WTC11 (cell line): ENCODE measurements at regions not wholly inside any gene's neighbourhood (a gene's known extent, or its start where the extent isn't known, plus 50 kb on each side); places are given as distances from the start of the nearest gene placed in this dataset.

Experiments
- ATAC-seq: fragments of 200-7000 bp; cut with Tn5 transposase; 2 replicates; pipeline ENCODE4 v1.10.0; 2021; ENCODE audit warnings: mild to moderate bottlenecking, moderate library complexity
- CTCF ChIA-PET: fragments of 300-600 bp; sonication (Branson Sonifier 250); formaldehyde crosslinking; loops from one replicate; lab custom pipeline; 2021; ENCODE audit warnings: antibody characterized with exemption; lab: Charles Lee
- POLR2A ChIA-PET: fragments of 350-600 bp; sonication (Branson Sonifier 250); formaldehyde crosslinking; loops from one replicate; lab custom pipeline; 2021; ENCODE audit warnings: antibody characterized with exemption; lab: Charles Lee
- DNase-seq: peaks from one replicate; pipeline ENCODE4 v3.0.0; 2021; ENCODE audit warnings: low spot score
- H3K27ac Mint-ChIP-seq: 2 replicates; pipeline ENCODE4 v1.8.0; 2021; ENCODE audit warnings: mixed read lengths
- H3K27me3 Mint-ChIP-seq: 2 replicates; pipeline ENCODE4 v1.8.0; 2021; ENCODE audit warnings: low read depth, mild to moderate bottlenecking, moderate library complexity, mixed read lengths
- H3K36me3 Mint-ChIP-seq: 2 replicates; pipeline ENCODE4 v1.8.0; 2021; ENCODE audit warnings: mixed read lengths
- H3K4me1 Mint-ChIP-seq: 2 replicates; pipeline ENCODE4 v1.8.0; 2022; ENCODE audit warnings: mixed read lengths
- H3K4me3 Mint-ChIP-seq: 2 replicates; pipeline ENCODE4 v1.8.0; 2021; ENCODE audit warnings: mild to moderate bottlenecking, moderate library complexity, mixed read lengths
- H3K9me3 Mint-ChIP-seq: 2 replicates; pipeline ENCODE4 v1.8.0; 2021; ENCODE audit warnings: mixed read lengths
- ATF6 ChIP-seq: sonication (generic); formaldehyde crosslinking; IDR thresholded peaks from 2 replicates; pipeline ENCODE4 v1.8.1; 2023; ENCODE audit warnings: mild to moderate bottlenecking, missing genetic modification reagents
- CREM ChIP-seq: sonication (generic); formaldehyde crosslinking; IDR thresholded peaks from 2 replicates; pipeline ENCODE4 v1.8.1; 2022; ENCODE audit warnings: mild to moderate bottlenecking, missing genetic modification reagents, moderate library complexity
- GABPB1 ChIP-seq: sonication (generic); formaldehyde crosslinking; IDR thresholded peaks from 2 replicates; pipeline ENCODE4 v1.8.1; 2023; ENCODE audit warnings: mild to moderate bottlenecking, missing genetic modification reagents
- HMGA2 ChIP-seq: fragments of 250-450 bp; sonication (Bioruptor Pico); IDR thresholded peaks from 2 replicates; pipeline ENCODE4 v1.4.0; 2021; ENCODE audit warnings: mild to moderate bottlenecking, moderate library complexity
- IRF1 ChIP-seq: sonication (generic); formaldehyde crosslinking; IDR thresholded peaks from 2 replicates; pipeline ENCODE4 v1.8.0; 2023; ENCODE audit warnings: missing genetic modification reagents
- JUN ChIP-seq: sonication (generic); formaldehyde crosslinking; IDR thresholded peaks from 2 replicates; pipeline ENCODE4 v1.8.0; 2023; ENCODE audit warnings: mild to moderate bottlenecking, missing genetic modification reagents
- NFE2L1 ChIP-seq: sonication (generic); formaldehyde crosslinking; IDR thresholded peaks from 2 replicates; pipeline ENCODE4 v1.8.1; 2023; ENCODE audit warnings: missing genetic modification reagents
- SOX15 ChIP-seq: fragments of 250-450 bp; sonication (Bioruptor Pico); IDR thresholded peaks from 2 replicates; pipeline ENCODE4 v1.9.0; 2021; ENCODE audit warnings: mild to moderate bottlenecking
- TCF7 ChIP-seq: sonication (generic); formaldehyde crosslinking; IDR thresholded peaks from 2 replicates; pipeline ENCODE4 v1.8.0; 2022; ENCODE audit warnings: mild to moderate bottlenecking, low read depth, missing genetic modification reagents, moderate library complexity
- TP53 ChIP-seq: sonication (generic); formaldehyde crosslinking; IDR thresholded peaks from 2 replicates; pipeline ENCODE4 v1.8.1; 2023; ENCODE audit warnings: mild to moderate bottlenecking, missing genetic modification reagents
- ZBTB43 ChIP-seq: sonication (generic); formaldehyde crosslinking; IDR thresholded peaks from 2 replicates; pipeline ENCODE4 v1.8.1; 2023; ENCODE audit warnings: mild to moderate bottlenecking, missing genetic modification reagents
- ZNF121 ChIP-seq: sonication (generic); formaldehyde crosslinking; IDR thresholded peaks from 2 replicates; pipeline ENCODE4 v1.8.0; 2023; ENCODE audit warnings: missing genetic modification reagents
- ZNF532 ChIP-seq: fragments of 250-450 bp; sonication (Bioruptor Pico); IDR thresholded peaks from 2 replicates; pipeline ENCODE4 v1.9.0; 2021; ENCODE audit warnings: mild to moderate bottlenecking, borderline replicate concordance
- TF ChIP-seq, protein P1 (sequence below): sonication (generic); formaldehyde crosslinking; IDR thresholded peaks from 2 replicates; pipeline ENCODE4 v1.8.0; 2023; ENCODE audit warnings: missing genetic modification reagents, mild to moderate bottlenecking, borderline replicate concordance
- TF ChIP-seq, protein P2 (sequence below): fragments of 250-450 bp; sonication (Bioruptor Pico); conservative IDR thresholded peaks from 2 replicates; pipeline ENCODE4 v1.9.0; 2021; ENCODE audit warnings: mild to moderate bottlenecking
- TF ChIP-seq, protein P3 (sequence below): sonication (generic); formaldehyde crosslinking; IDR thresholded peaks from 2 replicates; pipeline ENCODE4 v1.8.0; 2022; ENCODE audit warnings: mild to moderate bottlenecking, missing genetic modification reagents

DNA sequence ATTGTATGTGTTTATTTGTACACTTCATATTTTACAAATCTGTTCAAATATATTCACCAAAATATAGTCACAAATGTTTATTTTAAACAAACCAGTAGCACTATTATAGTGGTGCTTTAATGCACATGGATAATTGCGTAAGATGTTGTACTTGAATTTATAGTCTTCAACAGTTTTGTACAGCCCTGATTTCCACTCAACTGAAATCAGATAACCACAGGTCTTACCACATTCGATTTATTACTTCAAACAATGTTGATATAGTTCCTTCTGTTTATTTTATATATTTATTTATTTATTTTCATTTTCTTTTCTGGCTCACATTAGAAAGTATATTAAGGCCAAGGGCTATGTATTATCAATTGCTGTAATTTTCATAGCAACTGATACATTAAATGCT, 99.4 kb upstream of the ZNF804A start (continued):
- TF ChIP-seq JUN (no peak), ZNF121 (CRISPR knock-in tag) (no peak), TCF7 (CRISPR knock-in tag) (no peak), GABPB1 (CRISPR knock-in tag) (no peak), IRF1 (CRISPR knock-in tag) (no peak)

- no peaks in the 10 kb centered on the region for H3K27me3 Mint-ChIP-seq
- TF ChIP-seq, protein P1, sequence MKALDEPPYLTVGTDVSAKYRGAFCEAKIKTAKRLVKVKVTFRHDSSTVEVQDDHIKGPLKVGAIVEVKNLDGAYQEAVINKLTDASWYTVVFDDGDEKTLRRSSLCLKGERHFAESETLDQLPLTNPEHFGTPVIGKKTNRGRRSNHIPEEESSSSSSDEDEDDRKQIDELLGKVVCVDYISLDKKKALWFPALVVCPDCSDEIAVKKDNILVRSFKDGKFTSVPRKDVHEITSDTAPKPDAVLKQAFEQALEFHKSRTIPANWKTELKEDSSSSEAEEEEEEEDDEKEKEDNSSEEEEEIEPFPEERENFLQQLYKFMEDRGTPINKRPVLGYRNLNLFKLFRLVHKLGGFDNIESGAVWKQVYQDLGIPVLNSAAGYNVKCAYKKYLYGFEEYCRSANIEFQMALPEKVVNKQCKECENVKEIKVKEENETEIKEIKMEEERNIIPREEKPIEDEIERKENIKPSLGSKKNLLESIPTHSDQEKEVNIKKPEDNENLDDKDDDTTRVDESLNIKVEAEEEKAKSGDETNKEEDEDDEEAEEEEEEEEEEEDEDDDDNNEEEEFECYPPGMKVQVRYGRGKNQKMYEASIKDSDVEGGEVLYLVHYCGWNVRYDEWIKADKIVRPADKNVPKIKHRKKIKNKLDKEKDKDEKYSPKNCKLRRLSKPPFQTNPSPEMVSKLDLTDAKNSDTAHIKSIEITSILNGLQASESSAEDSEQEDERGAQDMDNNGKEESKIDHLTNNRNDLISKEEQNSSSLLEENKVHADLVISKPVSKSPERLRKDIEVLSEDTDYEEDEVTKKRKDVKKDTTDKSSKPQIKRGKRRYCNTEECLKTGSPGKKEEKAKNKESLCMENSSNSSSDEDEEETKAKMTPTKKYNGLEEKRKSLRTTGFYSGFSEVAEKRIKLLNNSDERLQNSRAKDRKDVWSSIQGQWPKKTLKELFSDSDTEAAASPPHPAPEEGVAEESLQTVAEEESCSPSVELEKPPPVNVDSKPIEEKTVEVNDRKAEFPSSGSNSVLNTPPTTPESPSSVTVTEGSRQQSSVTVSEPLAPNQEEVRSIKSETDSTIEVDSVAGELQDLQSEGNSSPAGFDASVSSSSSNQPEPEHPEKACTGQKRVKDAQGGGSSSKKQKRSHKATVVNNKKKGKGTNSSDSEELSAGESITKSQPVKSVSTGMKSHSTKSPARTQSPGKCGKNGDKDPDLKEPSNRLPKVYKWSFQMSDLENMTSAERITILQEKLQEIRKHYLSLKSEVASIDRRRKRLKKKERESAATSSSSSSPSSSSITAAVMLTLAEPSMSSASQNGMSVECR (CRISPR knock-in tag): no peak
- TF ChIP-seq HMGA2 (no peak), NFE2L1 (CRISPR knock-in tag) (no peak)
- TF ChIP-seq, protein P2, sequence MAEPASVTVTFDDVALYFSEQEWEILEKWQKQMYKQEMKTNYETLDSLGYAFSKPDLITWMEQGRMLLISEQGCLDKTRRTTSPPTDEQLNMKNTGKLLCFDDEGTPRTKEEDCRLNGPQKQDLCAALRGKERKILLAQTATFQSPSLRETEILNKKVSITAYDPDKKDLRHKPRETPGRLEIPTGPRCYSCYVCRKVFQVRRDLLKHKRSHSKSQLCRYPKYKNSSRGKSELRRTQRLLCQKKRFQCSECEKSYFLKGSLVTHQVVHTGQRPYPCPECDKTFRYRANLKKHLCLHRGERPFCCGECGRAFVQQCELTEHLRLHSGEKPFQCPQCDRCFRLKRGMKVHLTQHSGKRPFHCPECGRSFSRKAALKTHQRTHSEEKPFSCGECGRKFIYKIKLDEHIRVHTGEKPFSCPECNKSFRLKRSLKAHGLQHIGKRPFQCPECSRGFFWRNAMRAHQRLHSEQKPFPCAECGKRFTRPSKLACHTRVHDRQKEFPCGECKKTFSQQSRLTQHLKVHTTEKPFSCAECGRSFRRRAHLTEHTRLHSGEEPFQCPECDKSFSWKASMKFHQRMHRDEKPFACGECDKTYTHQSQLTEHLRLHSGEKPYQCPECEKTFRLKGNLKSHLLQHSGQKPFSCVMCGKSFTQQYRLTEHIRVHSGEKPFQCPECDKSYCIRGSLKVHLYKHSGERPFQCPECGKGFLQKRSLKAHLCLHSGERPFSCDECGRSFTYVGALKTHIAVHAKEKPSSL (CRISPR knock-in tag): no peak
- TF ChIP-seq, protein P3, sequence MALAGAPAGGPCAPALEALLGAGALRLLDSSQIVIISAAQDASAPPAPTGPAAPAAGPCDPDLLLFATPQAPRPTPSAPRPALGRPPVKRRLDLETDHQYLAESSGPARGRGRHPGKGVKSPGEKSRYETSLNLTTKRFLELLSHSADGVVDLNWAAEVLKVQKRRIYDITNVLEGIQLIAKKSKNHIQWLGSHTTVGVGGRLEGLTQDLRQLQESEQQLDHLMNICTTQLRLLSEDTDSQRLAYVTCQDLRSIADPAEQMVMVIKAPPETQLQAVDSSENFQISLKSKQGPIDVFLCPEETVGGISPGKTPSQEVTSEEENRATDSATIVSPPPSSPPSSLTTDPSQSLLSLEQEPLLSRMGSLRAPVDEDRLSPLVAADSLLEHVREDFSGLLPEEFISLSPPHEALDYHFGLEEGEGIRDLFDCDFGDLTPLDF (CRISPR knock-in tag): no peak
- no peak overlapping the region for H3K4me3 Mint-ChIP-seq
- peaks cover 10% of the 10 kb centered on the region for H3K4me1 Mint-ChIP-seq
- H3K9me3 Mint-ChIP-seq: peaks cover 5% of the 10 kb centered on the region
- ATAC-seq (no peak), DNase-seq (no peak)
- CTCF ChIA-PET: no interaction called here
- H3K36me3 Mint-ChIP-seq: no peaks in the 10 kb centered on the region
- POLR2A ChIA-PET: no interaction called here
- H3K27ac Mint-ChIP-seq: no peak overlapping the region
These were observed 94.1 kb upstream of the ZNF804A start for GRCh38 chr2:184504252-184504651.

- Mint-ChIP-seq H3K9me3 (peaks cover 19% of the 10 kb centered on the region), H3K36me3 (no peaks in the 10 kb centered on the region), H3K27ac (no peak overlapping the region), H3K4me3 (no peak overlapping the region), H3K4me1 (peaks cover 10% of the 10 kb centered on the region), H3K27me3 (no peaks in the 10 kb centered on the region)
- ChIA-PET CTCF (no interaction called here), POLR2A (no interaction called here)
- DNase-seq (no peak), ATAC-seq (no peak)
- no peak for TF ChIP-seq SOX15 (CRISPR knock-in tag)
- TF ChIP-seq CREM (CRISPR knock-in tag): no peak
- no peak for TF ChIP-seq NFE2L1 (CRISPR knock-in tag)
- TF ChIP-seq JUN: no peak
- TF ChIP-seq ATF6 (CRISPR knock-in tag): no peak
- TF ChIP-seq ZBTB43 (CRISPR knock-in tag): no peak
- TF ChIP-seq ZNF532 (CRISPR knock-in tag): no peak
- TF ChIP-seq TP53 (CRISPR knock-in tag): no peak
These were observed 91.1 kb upstream of the ZNF804A start for GRCh38 chr2:184507254-184507653.
